HG03175 (cell line): ENCODE measurements at regions not wholly inside any gene's neighbourhood (a gene's known extent, or its start where the extent isn't known, plus 50 kb on each side); places are given as distances from the start of the nearest gene placed in this dataset.

ENCODE experiments used
- ATAC-seq: cut with Tn5 transposase; IDR thresholded peaks from one replicate; pipeline ENCODE4 v1.9.1; 2021; ENCODE audit warnings: mild to moderate bottlenecking, moderate library complexity; ENCODE audit not compliant: unreplicated experiment

DNA sequence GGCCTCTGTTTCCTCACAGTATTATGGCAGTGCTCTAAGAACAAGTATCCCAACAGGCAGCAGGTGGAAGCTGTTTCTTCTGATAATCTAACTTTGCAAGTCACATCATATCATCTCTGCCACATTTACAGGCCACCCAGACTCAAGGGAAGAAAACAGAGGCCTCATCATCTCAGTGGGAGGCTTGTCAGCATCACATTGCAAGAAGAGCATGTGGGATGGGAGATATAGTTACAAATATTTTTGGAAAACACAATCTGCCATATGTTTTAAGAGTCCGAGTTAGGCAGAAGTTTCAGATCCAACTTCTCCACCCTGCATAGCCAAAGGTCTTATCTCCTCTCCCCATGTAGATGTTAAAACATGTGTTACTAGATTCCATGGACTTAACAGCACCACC, 130.4 kb upstream of the PDE1C start:
- no peak for ATAC-seq

DNA sequence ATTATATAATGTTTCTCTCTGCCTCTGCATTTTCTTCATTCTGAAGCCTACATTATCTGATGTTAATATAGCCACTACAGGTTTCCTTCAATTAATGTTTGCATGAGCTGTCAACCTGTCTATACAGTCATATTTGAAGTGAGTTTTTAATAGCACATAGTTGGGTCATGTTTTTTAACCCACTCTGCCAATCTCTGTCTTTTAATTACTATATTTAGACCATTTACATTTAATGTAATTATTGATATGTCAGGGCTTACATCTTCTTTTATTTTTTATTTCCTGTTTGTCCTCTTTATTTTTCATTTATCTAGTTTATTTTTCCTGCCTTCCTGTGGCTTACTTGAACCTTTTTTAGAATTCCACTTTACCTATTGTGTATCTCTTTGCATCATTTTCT, 124.3 kb upstream of the PDE1C start:
- ATAC-seq: no peak

DNA sequence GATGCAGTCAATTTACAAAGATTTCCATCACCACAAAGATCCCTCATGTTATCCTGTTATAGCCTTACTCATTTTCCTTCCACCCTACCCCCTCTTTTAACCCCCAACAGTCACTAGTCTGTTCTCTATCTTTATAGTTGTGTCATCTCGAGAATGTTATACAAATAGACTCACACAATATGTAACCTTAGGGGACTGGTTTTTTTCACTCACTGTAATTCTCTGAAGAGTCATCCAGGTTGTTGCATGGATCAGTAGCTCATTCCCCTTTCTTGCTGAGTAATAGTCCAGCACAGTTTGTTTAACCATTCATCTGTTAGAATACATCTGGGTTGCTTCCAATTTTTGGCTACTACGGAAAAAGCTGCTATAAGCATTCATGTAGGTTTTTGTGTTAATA, 121.1 kb upstream of the PDE1C start:
- no peak for ATAC-seq

DNA sequence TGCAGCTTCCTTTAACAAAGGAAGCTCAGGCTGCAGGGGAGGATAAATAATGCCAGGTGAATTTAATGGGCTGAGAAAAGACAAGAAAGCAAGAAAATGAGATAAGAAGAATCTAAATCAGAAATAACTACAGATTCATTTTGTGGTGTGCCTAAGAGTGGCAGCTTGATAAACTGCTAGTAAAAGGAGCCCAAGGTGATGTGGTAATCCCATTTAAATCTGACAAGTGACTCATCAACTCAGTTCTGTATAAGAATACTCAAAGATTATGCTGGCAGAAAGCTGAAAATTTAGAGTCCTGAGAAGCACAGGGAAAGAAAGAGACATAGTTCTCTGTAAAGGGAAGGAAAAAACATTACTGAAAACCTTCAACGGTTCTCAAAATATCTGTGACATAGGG, 109.4 kb upstream of the PDE1C start:
- no peak for ATAC-seq

DNA sequence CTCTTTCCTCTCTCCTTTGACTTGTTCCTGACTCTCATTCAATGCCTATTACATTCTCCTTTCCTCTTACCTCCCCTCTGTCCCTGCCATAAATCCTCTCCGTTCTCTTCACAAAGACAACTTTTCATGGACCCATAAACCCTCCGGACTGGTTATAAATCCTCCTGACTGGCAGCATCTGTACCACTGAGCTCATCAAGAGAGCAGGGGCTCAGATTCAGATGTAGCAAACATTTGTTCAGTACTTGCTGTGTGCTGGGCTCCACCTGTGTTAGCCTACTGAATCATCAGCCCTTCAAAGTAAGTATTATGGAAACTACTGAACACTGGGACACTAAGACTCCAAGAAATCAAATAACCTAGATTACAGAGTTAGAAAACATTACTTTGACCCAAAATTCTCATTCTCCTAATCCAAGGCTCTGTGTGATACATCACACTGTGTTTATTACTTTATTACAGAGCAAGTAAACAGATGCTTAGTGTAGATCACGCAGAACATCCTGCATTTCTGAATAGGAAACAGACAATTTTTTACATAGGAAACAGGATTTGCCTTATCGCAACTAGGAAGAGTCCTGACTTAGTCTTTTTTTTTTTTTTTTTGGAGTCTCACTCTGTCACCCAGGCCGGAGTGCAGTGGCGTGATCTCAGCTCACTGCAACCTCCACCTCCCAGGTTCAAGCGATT, 108.6 kb upstream of the PDE1C start:
- no peak for ATAC-seq

DNA sequence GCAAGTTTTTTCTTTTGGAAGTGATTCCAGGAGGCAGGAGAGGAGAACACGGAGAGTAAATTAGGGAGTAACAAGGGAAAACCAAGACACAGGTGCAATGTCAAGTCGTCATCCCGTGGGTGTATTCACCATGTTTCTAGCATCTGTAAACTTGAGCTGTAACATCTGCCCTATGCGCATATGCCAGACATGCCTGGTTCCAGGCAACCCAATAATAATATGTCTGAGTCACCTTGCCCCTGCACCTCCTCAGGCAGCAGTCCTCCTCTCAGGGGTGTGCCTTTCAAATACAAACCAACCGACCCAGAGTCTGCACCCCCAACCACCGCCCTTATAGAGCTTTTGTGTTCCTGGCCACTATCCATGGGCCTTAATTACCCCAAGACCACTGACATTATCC, 107.0 kb upstream of the PDE1C start:
- no peak for ATAC-seq

DNA sequence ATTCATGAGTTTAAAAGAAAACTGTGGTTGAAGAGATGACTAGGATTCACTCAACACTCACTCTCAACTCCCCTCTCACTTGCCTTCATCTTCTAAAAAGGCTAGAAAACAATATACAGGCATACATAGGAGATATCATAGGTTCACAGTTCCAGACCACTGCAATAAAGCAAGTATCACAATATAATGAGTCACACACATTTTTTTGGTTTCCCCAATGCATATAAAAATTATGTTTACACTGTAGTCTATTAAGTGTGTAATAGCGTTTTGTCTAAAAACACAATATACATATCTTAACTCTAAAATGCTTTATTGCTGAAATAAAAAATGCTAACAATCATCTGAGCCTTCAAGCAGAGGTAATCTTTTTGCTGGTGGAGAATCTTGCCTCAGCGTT, 104.9 kb upstream of the PDE1C start:
- no peak for ATAC-seq

DNA sequence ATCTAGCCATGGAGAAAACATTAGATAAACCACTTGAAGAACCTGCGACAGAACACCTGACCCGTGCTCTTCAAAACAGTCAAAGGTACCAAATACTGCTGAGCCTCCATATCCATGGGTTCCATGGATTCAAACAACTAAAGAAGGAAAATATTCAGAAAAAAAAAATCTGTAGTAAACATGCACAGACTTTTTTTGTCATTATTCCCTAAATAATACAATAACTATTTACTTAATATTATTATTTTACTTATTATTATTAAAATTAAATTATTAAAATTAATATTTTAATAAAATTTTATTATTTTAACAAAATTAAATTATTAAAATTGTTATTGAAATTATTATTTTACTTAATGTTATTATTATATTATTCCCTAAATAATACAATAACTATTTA, 101.0 kb upstream of the PDE1C start:
- no peak for ATAC-seq

DNA sequence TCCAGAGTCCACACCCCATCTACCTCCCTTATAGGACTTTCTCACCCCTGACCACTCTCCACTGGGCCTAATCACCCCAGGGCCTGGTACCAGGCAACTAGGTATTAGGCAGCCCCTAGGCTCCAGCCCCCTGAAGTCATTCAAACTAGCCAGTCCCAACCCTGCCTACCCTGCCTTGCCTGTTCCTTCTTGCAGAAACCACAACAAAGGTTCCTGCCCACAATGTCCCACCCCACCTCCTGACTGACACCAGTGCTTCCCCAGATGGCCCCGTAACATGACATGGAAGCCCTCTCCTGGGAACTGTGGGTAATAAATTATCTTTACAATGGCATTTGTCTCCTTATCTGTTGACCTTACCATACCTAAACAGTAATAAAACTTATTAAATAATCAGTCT, 100.6 kb upstream of the PDE1C start:
- ATAC-seq: no peak

DNA sequence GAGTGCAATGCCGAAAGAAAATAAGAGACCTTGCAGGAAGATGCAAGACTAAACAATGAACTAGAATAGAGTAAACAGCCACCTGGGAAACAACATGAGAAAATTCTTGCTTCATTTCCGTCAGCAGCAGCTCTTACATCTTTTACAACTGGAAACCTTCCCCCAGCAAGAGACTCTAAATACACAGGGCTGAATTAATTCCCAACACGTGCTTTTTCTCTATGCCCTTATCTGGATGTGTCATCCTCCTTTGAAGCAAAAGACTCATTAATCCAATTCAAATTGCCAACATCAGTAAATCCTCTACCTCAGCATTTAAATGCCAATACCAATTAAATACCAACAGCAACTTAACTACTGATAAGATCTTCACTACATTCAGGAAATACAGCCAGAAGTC, 99.0 kb upstream of the PDE1C start:
- ATAC-seq: no peak

DNA sequence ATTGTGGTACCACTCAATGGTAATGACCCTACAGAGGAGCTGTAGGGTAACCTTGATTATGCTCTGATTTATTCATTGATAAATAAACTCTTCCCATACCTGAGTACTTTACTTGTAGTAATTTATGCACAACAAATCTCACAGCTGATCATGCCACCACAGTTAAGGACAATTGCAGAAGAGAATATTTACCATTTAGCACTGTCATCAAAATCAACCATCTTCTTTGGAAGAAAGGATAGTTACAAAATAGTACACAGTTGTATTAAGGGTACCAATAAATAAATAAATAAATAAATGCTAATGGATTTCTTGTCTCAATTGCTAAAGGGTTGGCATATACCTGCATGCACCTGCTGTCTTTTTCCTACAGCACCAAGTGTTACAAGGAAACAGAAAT, 97.6 kb upstream of the PDE1C start:
- ATAC-seq: no peak

DNA sequence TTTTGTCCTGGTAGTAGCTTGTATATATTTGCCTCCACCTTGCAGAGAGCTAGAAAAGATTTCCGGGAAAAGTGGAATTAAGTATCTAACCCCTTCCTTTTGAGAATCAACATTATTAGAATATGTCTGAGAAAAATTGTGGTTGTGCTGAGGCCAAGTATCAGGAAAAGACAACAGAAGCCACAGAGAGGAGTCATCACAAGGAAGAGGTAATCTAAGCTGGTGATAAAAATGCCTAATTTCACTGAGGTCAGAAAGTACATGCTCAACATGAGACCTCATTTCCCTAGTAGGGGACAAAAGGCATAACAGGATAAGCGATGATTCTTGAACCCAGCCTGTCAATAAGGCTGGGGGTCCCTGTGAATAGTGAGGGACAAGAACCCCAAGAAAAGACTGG, 97.0 kb upstream of the PDE1C start:
- ATAC-seq: no peak

DNA sequence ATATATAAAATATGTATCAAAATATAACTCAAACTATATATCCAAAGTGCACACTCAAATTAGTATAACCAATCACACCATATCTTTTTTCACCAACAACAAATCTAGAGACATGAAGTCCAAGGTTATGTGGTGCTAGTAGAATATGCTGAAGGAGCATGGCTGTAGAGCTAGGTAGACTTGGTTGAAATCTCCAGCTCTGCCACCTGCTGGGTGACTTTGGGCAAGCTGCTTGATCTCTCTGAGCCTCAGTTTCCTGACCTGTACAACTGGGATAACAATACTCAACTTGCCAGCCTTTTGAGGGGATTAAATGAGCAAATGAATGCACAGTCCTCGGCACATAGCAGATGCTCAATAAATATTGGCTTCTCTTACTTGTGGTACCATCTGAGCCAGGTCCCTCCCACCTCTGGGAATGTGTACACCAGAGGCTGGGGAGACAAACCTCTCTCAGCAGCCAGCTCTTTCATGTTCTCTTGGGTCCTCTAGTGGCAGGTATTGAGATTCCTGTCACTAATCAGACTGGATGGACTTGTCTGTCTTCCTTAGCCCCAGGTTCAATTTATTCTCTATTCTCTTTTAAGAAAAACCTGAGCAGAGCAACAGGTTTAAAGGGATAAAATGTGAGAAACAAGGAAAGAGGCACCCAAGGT, 94.3 kb upstream of the PDE1C start:
- ATAC-seq: no peak

DNA sequence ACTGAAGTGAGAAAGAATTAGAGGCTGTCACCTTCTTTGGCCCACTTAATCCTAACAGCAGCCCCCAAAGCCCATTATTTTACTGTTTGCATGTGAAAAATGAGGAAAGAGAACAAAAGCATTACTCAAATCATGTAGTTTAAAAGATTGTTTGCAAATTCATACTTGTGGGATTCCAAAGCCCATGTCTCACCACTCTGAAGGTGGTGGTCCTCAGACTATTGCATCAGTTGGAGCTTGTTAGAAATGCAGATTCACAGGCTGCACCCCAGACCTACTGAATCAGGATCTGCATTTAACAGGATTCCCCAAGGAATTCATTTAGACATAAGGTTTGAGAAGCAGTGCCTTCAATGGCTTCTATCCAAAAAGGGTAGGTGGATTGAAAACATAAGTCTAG, 93.7 kb upstream of the PDE1C start:
- no peak for ATAC-seq

DNA sequence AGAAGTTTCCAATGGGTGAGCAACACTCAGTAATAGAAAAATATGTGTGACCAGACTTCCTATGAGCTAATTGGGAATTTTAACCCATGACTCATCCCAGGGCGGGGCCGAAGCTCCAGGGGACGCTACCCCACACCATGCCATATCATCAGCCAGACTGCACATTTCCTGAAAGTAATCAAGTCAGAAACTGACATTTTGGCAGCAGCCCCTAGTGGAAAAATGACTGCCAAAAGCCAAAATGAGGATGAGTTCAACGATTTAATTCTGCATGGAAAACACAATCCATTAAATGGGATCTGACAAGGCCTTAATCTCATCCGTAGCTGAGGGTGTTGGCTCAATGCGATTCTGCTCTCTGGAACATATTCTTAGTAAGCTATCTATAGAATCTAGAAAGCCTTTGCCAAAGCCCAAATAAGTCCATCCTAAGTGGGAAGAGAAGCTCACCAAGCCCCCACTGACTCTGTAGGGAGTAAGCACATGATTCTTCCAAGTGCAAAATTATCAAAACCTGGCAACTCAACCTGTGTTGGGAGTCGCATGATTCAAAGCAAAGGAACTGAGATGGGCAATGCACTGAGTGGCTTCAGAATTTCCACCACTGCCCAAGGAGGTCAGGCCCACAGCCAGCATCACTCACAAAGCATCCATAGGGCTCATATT, 93.1 kb upstream of the PDE1C start:
- ATAC-seq: no peak

DNA sequence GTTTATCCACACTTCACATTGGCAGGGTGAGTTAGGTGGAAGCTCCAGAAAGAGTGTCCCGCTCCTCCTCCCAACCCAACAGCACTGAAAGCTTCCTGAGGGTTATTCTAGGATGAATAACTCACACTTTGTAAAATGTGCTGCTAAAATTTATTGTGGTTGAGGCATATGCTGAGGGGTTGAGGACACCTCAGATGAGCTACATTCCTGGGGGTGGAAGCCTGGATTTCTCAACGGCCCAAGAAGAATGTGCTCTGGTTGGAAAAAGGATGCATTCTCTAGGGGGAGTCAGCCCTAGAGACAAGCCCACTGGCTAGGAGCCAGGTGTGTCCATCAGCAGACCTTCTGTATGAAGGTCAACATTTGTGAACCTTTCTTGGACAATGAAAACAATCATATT, 91.5 kb upstream of the PDE1C start:
- no peak for ATAC-seq

DNA sequence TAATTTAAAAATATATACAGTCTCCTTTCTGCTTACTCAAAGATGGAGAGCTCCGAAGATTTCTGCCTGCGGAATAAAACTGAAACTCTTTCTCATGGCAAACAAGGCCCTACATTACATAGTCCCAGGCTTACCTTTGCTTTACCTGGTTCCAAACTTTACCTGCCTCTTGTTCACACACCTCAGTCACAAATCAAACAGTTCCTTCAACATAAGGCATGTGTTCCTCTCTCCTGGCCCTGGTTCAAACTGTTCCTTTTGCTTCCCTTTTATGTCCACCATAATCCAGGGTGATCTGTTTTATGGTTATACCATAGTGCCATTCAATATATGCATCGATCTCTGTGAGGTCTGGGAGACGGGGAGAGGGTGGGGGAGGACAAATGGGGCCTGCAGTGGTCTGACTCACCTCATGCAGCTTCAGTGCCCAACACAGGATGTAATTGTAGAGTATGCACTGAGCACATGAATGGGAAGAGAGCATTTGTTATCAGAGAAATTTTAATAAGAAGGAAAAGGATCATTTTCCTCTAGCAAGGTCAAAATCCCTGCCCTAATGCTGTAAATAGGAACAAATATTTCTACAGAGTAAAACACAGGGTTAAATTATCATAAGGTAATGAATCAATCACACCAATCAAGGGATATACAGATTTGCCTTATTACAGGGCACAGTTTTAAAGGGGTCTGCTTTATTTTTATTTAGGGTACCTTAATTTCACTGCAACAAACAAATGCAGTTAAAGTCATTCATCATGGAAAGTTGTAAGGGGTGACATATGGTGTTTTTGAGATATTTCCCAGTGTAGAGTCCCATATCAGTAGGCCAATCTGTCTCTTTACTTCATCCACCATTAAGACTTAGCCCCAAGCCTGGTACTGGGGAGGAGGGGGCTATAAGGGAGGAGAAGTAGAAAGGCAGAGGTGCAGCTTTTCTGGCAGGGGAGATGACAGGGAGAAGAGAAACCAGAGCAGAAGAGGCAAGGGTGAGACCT, 88.8 kb upstream of the PDE1C start:
- ATAC-seq: no peak

DNA sequence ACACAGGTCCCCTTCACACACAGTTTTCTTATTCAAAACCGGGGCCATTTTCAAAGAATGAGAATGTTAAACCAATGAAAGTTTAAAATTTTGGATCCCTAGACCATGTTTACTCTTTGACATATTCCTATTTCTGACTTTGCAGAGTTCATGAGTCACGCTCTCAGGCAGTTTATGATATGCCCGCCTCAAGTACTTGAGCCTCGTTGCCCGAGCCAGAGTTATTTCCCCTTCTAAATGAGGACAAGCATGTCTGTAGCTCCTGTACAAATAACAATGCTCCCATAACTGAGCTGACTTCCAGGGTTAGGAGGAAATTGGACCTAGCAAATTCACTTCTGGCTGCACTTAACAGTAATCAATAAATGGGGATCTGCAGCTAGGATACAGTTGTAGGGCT, 87.9 kb upstream of the PDE1C start:
- no peak for ATAC-seq

DNA sequence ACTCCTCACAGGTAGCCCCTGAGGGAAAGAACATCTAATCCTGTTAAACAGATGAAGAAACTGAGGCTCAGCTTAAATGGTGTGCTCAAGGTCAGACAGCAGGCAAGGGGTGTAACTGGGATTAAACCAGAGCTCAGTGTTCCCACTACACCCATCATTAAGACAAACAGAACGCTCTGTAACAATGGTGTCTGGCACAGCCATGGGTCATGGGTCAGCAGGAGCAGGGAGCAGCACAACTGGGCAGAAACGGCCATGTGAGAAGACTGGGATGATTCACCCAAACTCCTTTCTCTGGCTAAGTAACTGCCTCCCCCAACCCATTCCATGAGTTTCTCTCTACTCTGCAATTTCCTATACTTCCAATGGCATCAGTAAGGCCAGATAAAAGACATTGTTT, 85.5 kb upstream of the PDE1C start:
- no peak for ATAC-seq

DNA sequence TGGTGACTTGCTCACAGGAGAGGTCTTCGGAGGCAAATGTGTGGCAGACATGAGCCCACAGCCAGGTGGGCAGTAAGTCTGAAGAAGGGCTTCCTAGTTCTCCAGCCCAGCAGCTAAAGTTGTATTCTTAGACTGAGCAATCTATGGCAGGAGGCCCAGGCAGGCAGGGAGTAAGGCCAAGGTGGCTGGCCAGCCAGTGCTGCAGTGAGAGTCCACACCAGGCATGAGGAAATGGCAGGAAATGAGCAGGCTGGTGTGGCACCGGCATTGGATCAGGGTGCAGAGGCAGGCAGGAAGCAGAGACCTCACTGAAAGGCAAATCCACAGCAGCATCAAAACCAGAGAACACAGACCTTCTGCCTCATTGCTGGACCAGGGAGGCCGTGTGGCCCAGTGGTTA, 84.6 kb upstream of the PDE1C start:
- no peak for ATAC-seq

DNA sequence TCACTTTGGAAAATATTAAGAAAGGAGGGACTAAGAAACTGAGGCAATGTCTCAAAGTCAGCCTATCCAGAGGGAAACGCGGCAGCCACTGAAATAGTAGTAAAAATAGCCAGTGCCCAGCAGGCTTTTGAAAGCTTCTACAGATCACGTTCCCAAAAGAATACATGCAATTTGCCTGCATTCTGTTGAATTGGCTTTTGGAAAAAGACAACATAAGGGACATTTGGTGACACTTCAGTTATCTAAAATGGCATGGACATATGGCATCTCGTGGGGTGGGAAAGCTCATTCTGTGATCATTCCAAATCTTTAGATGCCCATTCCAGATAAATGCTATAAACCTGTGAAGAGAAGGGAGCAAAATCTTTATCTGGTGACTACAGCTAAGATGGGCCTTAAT, 82.8 kb upstream of the PDE1C start:
- ATAC-seq: no peak
